ENCODE measurements at regions not wholly inside any gene's neighbourhood (a gene's known extent, or its start where the extent isn't known, plus 50 kb on each side); places are given as distances from the start of the nearest gene placed in this dataset.

GRCh38 chr6:85364344-85364743, 85.5 kb upstream of the NT5E start:
- TF ChIP-seq CTCF (IDR thresholded peaks at IDR 0.05; ENCODE audit: low read depth, low read length, poor library complexity, severe bottlenecking) (no peak), EZH2phosphoT487 (IDR thresholded peaks at IDR 0.05; ENCODE audit: borderline replicate concordance, low read length) (no peak)

Data from DOHH2 (cell line).